Neutrophil (primary cell): ENCODE measurements at regions not wholly inside any gene's neighbourhood (a gene's known extent, or its start where the extent isn't known, plus 50 kb on each side); places are given as distances from the start of the nearest gene placed in this dataset.

Source experiments
- H3K27ac ChIP-seq: fragments of 200-600 bp; sonication (generic); 2 replicates; pipeline ENCODE4 v1.5.1; 2016; ENCODE audit warnings: mild to moderate bottlenecking, moderate library complexity
- H3K27me3 ChIP-seq: fragments of 200-600 bp; sonication (generic); 2 replicates; pipeline ENCODE4 v1.6.0; 2016; ENCODE audit warnings: mild to moderate bottlenecking
- H3K36me3 ChIP-seq: fragments of 200-600 bp; sonication (generic); 2 replicates; pipeline ENCODE4 v1.5.1; 2017
- H3K4me1 ChIP-seq, 2 experiments: fragments of 200-600 bp in 1 of 2; sonication (generic) in 1 of 2; 1 replicate in 1 of 2; 2 replicates in 1 of 2; pipeline versions ENCODE4 v1.5.1 to v1.6.1; 2013 to 2016; ENCODE audit warnings: low read depth in 1 of 2, low read length in 1 of 2, mild to moderate bottlenecking in 1 of 2, moderate library complexity in 1 of 2; ENCODE audit not compliant: control insufficient read depth in 1 of 2, insufficient read depth in 1 of 2
- H3K4me3 ChIP-seq, 2 experiments: fragments of 200-600 bp in 1 of 2; sonication (generic) in 1 of 2; 1 replicate in 1 of 2; 2 replicates in 1 of 2; pipeline ENCODE4 v1.5.1; 2013 to 2016; ENCODE audit warnings: low read depth in 1 of 2, low read length in 1 of 2, mild to moderate bottlenecking in 1 of 2, moderate library complexity in 1 of 2
- H3K9me3 ChIP-seq: fragments of 200-600 bp; sonication (generic); 2 replicates; pipeline ENCODE4 v1.5.1; 2016
- CTCF ChIP-seq: fragments of 200-600 bp; sonication (generic); IDR thresholded peaks from 2 replicates; pipeline ENCODE4 v1.5.1; 2016; ENCODE audit warnings: antibody characterized with exemption

DNA sequence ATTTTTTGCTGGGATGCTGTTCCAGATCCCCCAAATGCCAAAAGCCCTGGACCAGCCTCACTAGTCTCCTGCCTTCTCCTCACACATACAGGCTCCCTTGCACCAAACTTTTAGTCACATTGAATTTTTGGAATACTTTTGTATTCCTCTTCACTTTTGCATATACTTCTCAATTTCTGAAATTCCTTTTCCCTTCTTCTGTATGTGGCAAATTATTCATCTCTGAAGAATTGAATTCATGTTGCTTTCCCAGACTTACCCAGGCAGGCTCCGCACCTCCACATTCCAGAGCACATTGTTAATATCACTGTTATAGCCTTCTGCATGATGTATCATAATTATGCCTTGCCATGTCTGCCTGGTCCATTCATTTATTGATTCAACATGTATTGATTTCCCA lies 255.3 kb upstream of the POU3F2 start:
- Histone ChIP-seq H3K27ac (no peak overlapping the region), H3K27me3 (no peaks in the 10 kb centered on the region), H3K4me3 (no peak overlapping the region), H3K4me1 (no peaks in the 10 kb centered on the region), H3K36me3 (no peaks in the 10 kb centered on the region), H3K9me3 (no peaks in the 10 kb centered on the region)
- no peak for TF ChIP-seq CTCF

GRCh38 chr6:98579941-98580340 lies 254.4 kb upstream of the POU3F2 start:
- no peaks in the 10 kb centered on the region for H3K4me1 ChIP-seq
- no peaks in the 10 kb centered on the region for H3K9me3 ChIP-seq
- no peak overlapping the region for H3K4me3 ChIP-seq
- no peak overlapping the region for H3K27ac ChIP-seq
- H3K27me3 ChIP-seq = no peaks in the 10 kb centered on the region
- TF ChIP-seq CTCF = no peak
- H3K36me3 ChIP-seq = no peaks in the 10 kb centered on the region

GRCh38 chr6:98581705-98582104 lies 252.7 kb upstream of the POU3F2 start:
- Histone ChIP-seq H3K27me3 (no peaks in the 10 kb centered on the region), H3K36me3 (no peaks in the 10 kb centered on the region), H3K4me1 (no peaks in the 10 kb centered on the region), H3K4me3 (no peak overlapping the region), H3K27ac (no peak overlapping the region), H3K9me3 (no peaks in the 10 kb centered on the region)
- no peak for TF ChIP-seq CTCF

DNA sequence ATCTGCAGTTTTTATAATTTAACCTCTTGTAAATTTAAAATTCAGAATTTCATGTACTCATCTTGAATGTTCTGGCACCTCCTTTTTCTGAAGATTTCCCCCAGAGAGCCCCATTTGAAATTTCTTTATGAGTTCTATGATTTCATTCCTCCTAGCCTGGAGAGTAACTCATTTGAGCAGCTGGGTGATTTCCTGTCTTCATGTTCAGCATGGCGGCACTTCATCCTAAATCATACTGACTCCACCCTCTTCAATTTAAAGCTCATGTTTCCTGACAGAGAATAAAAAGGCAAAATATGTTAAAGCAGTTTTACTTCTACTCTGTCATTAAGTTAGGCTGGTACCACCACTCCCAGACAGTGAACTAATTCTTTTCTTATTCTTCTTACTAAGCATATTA lies 250.9 kb upstream of the POU3F2 start:
- no peak for TF ChIP-seq CTCF
- no peak overlapping the region for H3K4me3 ChIP-seq
- H3K36me3 ChIP-seq = no peaks in the 10 kb centered on the region
- no peaks in the 10 kb centered on the region for H3K4me1 ChIP-seq
- no peak overlapping the region for H3K27ac ChIP-seq
- H3K9me3 ChIP-seq = no peaks in the 10 kb centered on the region
- H3K27me3 ChIP-seq = no peaks in the 10 kb centered on the region

- Histone ChIP-seq H3K36me3 (no peaks in the 10 kb centered on the region), H3K4me1 (no peaks in the 10 kb centered on the region), H3K27me3 (no peaks in the 10 kb centered on the region), H3K9me3 (no peaks in the 10 kb centered on the region), H3K4me3 (no peak overlapping the region), H3K27ac (no peak overlapping the region)
- TF ChIP-seq CTCF = no peak
These were observed 248.2 kb upstream of the POU3F2 start for GRCh38 chr6:98586163-98586562.

DNA sequence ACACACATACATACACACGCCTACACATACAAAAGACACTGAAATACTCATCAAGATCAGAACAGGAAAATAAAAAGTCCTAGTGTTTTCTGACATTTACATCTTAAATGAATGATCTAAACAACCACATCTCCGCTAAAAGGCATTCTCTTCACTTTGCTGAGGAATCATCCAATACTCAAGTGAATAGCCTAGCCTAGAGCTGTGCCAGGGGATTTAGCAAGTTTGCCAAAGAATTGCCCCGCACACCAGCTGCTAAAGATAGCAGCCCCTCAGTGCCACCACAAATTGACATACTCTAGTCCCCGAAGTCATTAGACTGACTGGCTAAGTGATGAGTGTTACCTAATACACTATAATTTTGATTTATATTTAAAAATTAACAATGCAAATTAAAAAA lies 246.8 kb upstream of the POU3F2 start:
- H3K4me1 ChIP-seq = no peaks in the 10 kb centered on the region
- H3K36me3 ChIP-seq = no peaks in the 10 kb centered on the region
- H3K9me3 ChIP-seq = no peaks in the 10 kb centered on the region
- no peaks in the 10 kb centered on the region for H3K27me3 ChIP-seq
- H3K4me3 ChIP-seq = no peak overlapping the region
- H3K27ac ChIP-seq = no peak overlapping the region
- no peak for TF ChIP-seq CTCF
